NCI-H2196 (cell line): ENCODE measurements at regions not wholly inside any gene's neighbourhood (a gene's known extent, or its start where the extent isn't known, plus 50 kb on each side); places are given as distances from the start of the nearest gene placed in this dataset.

Source experiments
- DNase-seq: peaks from one replicate; lab custom pipeline; 2025; ENCODE audit not compliant: unreplicated experiment; lab: John Stamatoyannopoulos, UW

GRCh38 chr4:71691416-71692073 lies 92.3 kb downstream of the GC start:
- peak; percentile 18 for DNase-seq

- DNase-seq: no peak
These were observed 94.1 kb downstream of the GC start for GRCh38 chr4:71689822-71690221.

- DNase-seq: no peak
These were observed 96.8 kb downstream of the GC start for GRCh38 chr4:71687056-71687455.

GRCh38 chr4:71685975-71686374 lies 97.9 kb downstream of the GC start:
- DNase-seq: no peak

GRCh38 chr4:71683309-71683708 lies 100.6 kb downstream of the GC start:
- no peak for DNase-seq

GRCh38 chr4:71680706-71681105 lies 103.2 kb downstream of the GC start:
- no peak for DNase-seq

GRCh38 chr4:71677568-71677967 lies 106.3 kb downstream of the GC start:
- no peak for DNase-seq

GRCh38 chr4:71669291-71669690 lies 114.6 kb downstream of the GC start:
- no peak for DNase-seq

- no peak for DNase-seq
These were observed 118.5 kb downstream of the GC start for GRCh38 chr4:71665358-71665757.

- DNase-seq: no peak
These were observed 119.5 kb downstream of the GC start for GRCh38 chr4:71664366-71664765.

GRCh38 chr4:71663780-71664179 lies 120.1 kb downstream of the GC start:
- DNase-seq: no peak

- no peak for DNase-seq
These were observed 123.9 kb downstream of the GC start for GRCh38 chr4:71659979-71660378.

- DNase-seq: no peak
These were observed 135.0 kb downstream of the GC start for GRCh38 chr4:71648923-71649322.

- DNase-seq: no peak
These were observed 135.4 kb downstream of the GC start for GRCh38 chr4:71648448-71648847.

GRCh38 chr4:71639380-71639779 lies 144.5 kb downstream of the GC start:
- no peak for DNase-seq

- DNase-seq: no peak
These were observed 148.6 kb downstream of the GC start for GRCh38 chr4:71635139-71635748.

- no peak for DNase-seq
These were observed 149.5 kb downstream of the GC start for GRCh38 chr4:71634364-71634763.

- no peak for DNase-seq
These were observed 153.1 kb downstream of the GC start for GRCh38 chr4:71630803-71631202.

- no peak for DNase-seq
These were observed 158.9 kb downstream of the GC start for GRCh38 chr4:71625005-71625404.
